Mesenchymal stem cell (in vitro differentiated cells and primary cell): ENCODE measurements at regions not wholly inside any gene's neighbourhood (a gene's known extent, or its start where the extent isn't known, plus 50 kb on each side); places are given as distances from the start of the nearest gene placed in this dataset.

Experiments used
- DNase-seq: peaks from one replicate; pipeline ENCODE4 v3.0.0-alpha.2; 2013
- H2AFZ ChIP-seq: one replicate; pipeline ENCODE4 v1.6.1; 2013; ENCODE audit warnings: low read depth, mild to moderate bottlenecking, control low read depth, inconsistent platforms, low read length, moderate library complexity
- H2AK5ac ChIP-seq: 2 replicates; pipeline ENCODE4 v1.6.1; 2013; ENCODE audit warnings: low read length, moderate library complexity, mild to moderate bottlenecking, inconsistent platforms; ENCODE audit not compliant: severe bottlenecking
- H2BK120ac ChIP-seq: one replicate; pipeline ENCODE4 v1.6.1; 2013; ENCODE audit warnings: low read depth, mild to moderate bottlenecking, inconsistent platforms, low read length, moderate library complexity
- H2BK12ac ChIP-seq, 2 experiments: one replicate each; pipeline ENCODE4 v1.6.1; 2013; ENCODE audit warnings: inconsistent platforms in 2 of 2, low read length in 2 of 2, mild to moderate bottlenecking in 2 of 2, moderate library complexity in 2 of 2, control low read depth in 1 of 2
- H2BK15ac ChIP-seq: one replicate; pipeline ENCODE4 v1.6.1; 2013; ENCODE audit warnings: mild to moderate bottlenecking, low read depth, inconsistent platforms; ENCODE audit not compliant: poor library complexity, severe bottlenecking
- H2BK5ac ChIP-seq: 2 replicates; pipeline ENCODE4 v1.6.1; 2013; ENCODE audit warnings: low read depth, mild to moderate bottlenecking, low read length, control low read depth, inconsistent platforms; ENCODE audit not compliant: poor library complexity, severe bottlenecking
- H3K14ac ChIP-seq, 2 experiments: one replicate each; pipeline ENCODE4 v1.6.1; 2013; ENCODE audit warnings: inconsistent platforms in 2 of 2, low read length in 2 of 2, control low read depth in 1 of 2, mild to moderate bottlenecking in 1 of 2, moderate library complexity in 1 of 2
- H3K18ac ChIP-seq, 2 experiments: one replicate each; pipeline ENCODE4 v1.6.1; 2013; ENCODE audit warnings: inconsistent platforms in 2 of 2, low read length in 2 of 2, control low read depth in 1 of 2, low read depth in 1 of 2, mild to moderate bottlenecking in 1 of 2
- H3K23ac ChIP-seq, 2 experiments: one replicate each; pipeline ENCODE4 v1.6.1; 2013; ENCODE audit warnings: inconsistent platforms in 2 of 2, low read length in 2 of 2, mild to moderate bottlenecking in 2 of 2, moderate library complexity in 2 of 2, control low read depth in 1 of 2
- H3K27ac ChIP-seq: 2 replicates; pipeline ENCODE4 v1.5.1; 2013; ENCODE audit warnings: mild to moderate bottlenecking, moderate library complexity, low read length, control low read depth, inconsistent platforms; ENCODE audit not compliant: poor library complexity, severe bottlenecking
- H3K27me3 ChIP-seq, 2 experiments: 2 replicates each; pipeline versions ENCODE4 v1.6.1 to v1.7.0; 2013; ENCODE audit warnings: low read length in 2 of 2, mild to moderate bottlenecking in 2 of 2, moderate library complexity in 2 of 2, control low read depth in 1 of 2, inconsistent platforms in 1 of 2; ENCODE audit not compliant: control insufficient read depth in 1 of 2, insufficient read depth in 1 of 2
- H3K36me3 ChIP-seq, 2 experiments: 2 replicates each; pipeline versions ENCODE4 v1.6.1 to v1.7.0; 2013; ENCODE audit warnings: low read length in 2 of 2, control low read depth in 1 of 2, inconsistent platforms in 1 of 2, low read depth in 1 of 2, mild to moderate bottlenecking in 1 of 2; ENCODE audit not compliant: insufficient read depth in 2 of 2, control insufficient read depth in 1 of 2
- H3K4ac ChIP-seq, 2 experiments: one replicate each; pipeline ENCODE4 v1.6.1; 2013; ENCODE audit warnings: inconsistent platforms in 2 of 2, low read length in 2 of 2, mild to moderate bottlenecking in 2 of 2, moderate library complexity in 2 of 2, control low read depth in 1 of 2, low read depth in 1 of 2
- H3K4me1 ChIP-seq: 2 replicates; pipeline ENCODE4 v1.6.1; 2013; ENCODE audit warnings: low read depth, low read length, control low read depth; ENCODE audit not compliant: control insufficient read depth, insufficient read depth
- H3K4me2 ChIP-seq: 2 replicates; pipeline ENCODE4 v1.6.1; 2013; ENCODE audit warnings: low read length, mild to moderate bottlenecking, inconsistent platforms; ENCODE audit not compliant: poor library complexity, severe bottlenecking
- H3K4me3 ChIP-seq, 2 experiments: 2 replicates each; pipeline versions ENCODE4 v1.5.1 to v1.7.0; 2013; ENCODE audit warnings: low read length in 2 of 2, mild to moderate bottlenecking in 2 of 2, control low read depth in 1 of 2, low read depth in 1 of 2; ENCODE audit not compliant: insufficient read depth in 1 of 2
- H3K79me1 ChIP-seq: replicated peaks from 2 replicates; pipeline ENCODE4 v1.6.1; 2013; ENCODE audit warnings: mild to moderate bottlenecking, control low read depth, low read length, inconsistent platforms; ENCODE audit not compliant: poor library complexity, severe bottlenecking
- H3K9ac ChIP-seq: 2 replicates; pipeline ENCODE4 v1.7.0; 2013; ENCODE audit warnings: mild to moderate bottlenecking, low read length, moderate library complexity
- H3K9me3 ChIP-seq: 2 replicates; pipeline ENCODE4 v1.7.0; 2013; ENCODE audit warnings: mild to moderate bottlenecking, low read length; ENCODE audit not compliant: control insufficient read depth
- H4K8ac ChIP-seq: one replicate; pipeline ENCODE4 v1.6.1; 2013; ENCODE audit warnings: inconsistent platforms, mild to moderate bottlenecking, low read length, moderate library complexity
- H4K91ac ChIP-seq: one replicate; pipeline ENCODE4 v1.6.1; 2013; ENCODE audit warnings: mild to moderate bottlenecking, low read length, inconsistent platforms
- WGBS: methylation state at CpG from one replicate; pipeline ENCODE4 v1.1.7; 2013; ENCODE audit warnings: mixed read lengths; 5-methylcytosine and 5-hydroxymethylcytosine counted together

DNA sequence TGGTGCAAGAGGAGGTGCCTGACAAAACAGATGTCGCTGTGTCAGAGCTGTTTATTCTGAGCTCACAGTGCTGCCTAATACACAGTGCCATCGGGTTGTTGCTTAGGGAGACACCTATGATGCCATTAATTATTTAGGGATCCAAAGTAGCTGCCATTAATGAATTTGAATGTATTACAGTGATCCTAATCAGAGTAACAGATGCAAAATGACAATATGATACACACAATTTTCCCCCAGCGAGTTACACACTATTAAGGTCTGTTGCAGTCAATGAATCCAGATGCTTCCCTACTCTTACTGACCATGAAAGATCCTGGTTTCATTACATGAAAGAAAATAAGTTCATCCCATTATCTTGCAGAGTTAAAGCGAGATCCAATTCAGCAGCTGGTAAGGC is 91.3 kb downstream of the RWDD3 start:
- Histone ChIP-seq H4K8ac (no peak overlapping the region), H2AK5ac (no peak overlapping the region), H3K79me1 (no peaks in the 10 kb centered on the region), H3K4me2 (no peak overlapping the region), H3K18ac (no peak overlapping the region), H2AFZ (no peak overlapping the region), H3K36me3 (no peaks in the 10 kb centered on the region), H3K27ac (no peak overlapping the region), H2BK15ac (no peak overlapping the region), H3K9ac (no peak overlapping the region), H3K27me3 (peaks cover 0 to 6% of the 10 kb centered on the region in 2 experiments), H2BK12ac (no peak overlapping the region), H3K9me3 (no peaks in the 10 kb centered on the region), H3K4me1 (no peaks in the 10 kb centered on the region), H3K4ac (no peak overlapping the region), H4K91ac (no peak overlapping the region), H3K23ac (no peak overlapping the region), H3K4me3 (no peak overlapping the region), H2BK120ac (no peak overlapping the region), H2BK5ac (no peak overlapping the region), H3K14ac (no peak overlapping the region)
- WGBS, result 89% methylated on average over 3 of the region's 4 CpGs
- no peak for DNase-seq

DNA sequence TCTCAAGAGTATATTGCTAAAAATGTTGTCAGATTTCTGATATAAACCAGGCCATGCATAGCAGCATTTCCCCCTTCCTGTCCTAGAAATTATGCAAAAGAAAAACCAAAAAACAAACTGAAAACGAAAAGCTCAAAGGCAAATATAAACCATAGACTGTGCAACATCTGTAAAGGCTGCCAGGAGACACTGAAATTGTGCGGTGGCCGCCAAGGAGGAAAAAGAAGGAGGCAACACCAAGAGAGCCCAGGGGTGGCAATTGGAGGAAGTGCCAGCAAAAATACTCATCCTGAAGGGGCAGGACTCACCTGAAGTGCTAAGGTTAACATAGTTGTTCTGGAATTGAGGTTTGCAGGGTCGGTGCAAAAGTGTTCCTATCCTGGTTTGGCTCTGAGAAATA is 92.0 kb downstream of the RWDD3 start:
- Histone ChIP-seq H3K4me3 (no peak overlapping the region), H3K79me1 (no peaks in the 10 kb centered on the region), H2BK12ac (no peak overlapping the region), H2BK15ac (no peak overlapping the region), H3K4me2 (no peak overlapping the region), H4K91ac (no peak overlapping the region), H3K18ac (no peak overlapping the region), H3K23ac (no peak overlapping the region), H3K27me3 (peaks cover 0 to 6% of the 10 kb centered on the region in 2 experiments), H2BK120ac (no peak overlapping the region), H3K4ac (no peak overlapping the region), H4K8ac (no peak overlapping the region), H3K27ac (no peak overlapping the region), H3K9me3 (no peaks in the 10 kb centered on the region), H3K9ac (no peak overlapping the region), H2BK5ac (no peak overlapping the region), H3K36me3 (no peaks in the 10 kb centered on the region), H3K4me1 (no peaks in the 10 kb centered on the region), H2AFZ (no peak overlapping the region), H2AK5ac (no peak overlapping the region), H3K14ac (no peak overlapping the region)
- no peak for DNase-seq
- WGBS, result 71% methylated on average over 4 of the region's 4 CpGs

DNA sequence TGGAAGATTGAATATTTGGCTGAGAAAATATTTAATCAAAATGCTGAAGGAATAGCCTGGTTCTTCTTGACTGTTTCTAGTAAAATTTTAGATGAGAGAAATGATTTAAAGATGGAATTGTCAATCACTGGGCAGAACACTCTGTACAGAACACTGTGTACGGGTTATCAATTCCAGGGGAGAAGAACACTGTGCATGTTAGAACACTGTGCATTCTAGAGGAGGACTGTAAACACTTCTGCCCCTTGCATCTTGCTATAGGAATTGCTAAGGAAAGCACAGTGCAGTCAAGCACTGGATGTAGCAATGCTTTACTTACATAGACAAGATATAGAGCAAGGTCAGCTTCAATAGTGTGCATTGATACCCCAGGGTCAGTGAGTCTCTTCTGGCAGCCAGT is 98.7 kb downstream of the RWDD3 start:
- Histone ChIP-seq H3K27me3 (no peaks in the 10 kb centered on the region), H2BK12ac (no peak overlapping the region), H3K18ac (no peak overlapping the region), H3K9ac (no peak overlapping the region), H3K4me1 (no peaks in the 10 kb centered on the region), H3K14ac (no peak overlapping the region), H3K9me3 (no peaks in the 10 kb centered on the region), H4K8ac (no peak overlapping the region), H3K23ac (no peak overlapping the region), H3K4me3 (no peak overlapping the region), H2AFZ (no peak overlapping the region), H4K91ac (no peak overlapping the region), H3K4me2 (no peak overlapping the region), H3K79me1 (no peaks in the 10 kb centered on the region), H2BK5ac (no peak overlapping the region), H2BK120ac (no peak overlapping the region), H2BK15ac (no peak overlapping the region), H2AK5ac (no peak overlapping the region), H3K27ac (no peak overlapping the region), H3K4ac (no peak overlapping the region), H3K36me3 (no peaks in the 10 kb centered on the region)
- 81% methylated on average over 1 of the region's 1 CpG for WGBS
- DNase-seq, result no peak

DNA sequence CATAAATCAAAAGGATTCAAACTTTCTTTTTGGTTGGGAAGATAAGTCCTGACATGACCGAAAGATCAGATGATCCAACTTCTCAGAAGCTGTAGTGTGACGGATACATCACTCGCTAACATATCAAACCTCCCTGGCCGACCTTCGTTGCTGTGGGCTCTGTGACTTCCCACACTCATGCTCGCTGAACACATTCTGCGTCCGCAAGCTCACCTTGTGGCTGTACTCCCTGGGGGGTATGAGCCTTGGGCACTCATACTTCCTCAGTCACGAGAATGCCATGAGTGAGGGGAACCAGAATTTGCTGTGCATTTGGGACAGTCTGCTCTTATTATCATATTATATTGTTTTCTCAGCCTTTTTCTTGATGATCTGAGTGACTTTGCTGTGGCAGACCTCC is 105.4 kb downstream of the RWDD3 start:
- H3K79me1 ChIP-seq, result no peaks in the 10 kb centered on the region

More for the DNA sequence above, 105.4 kb downstream of the RWDD3 start:
- no peak overlapping the region for H3K23ac ChIP-seq
- DNase-seq, result no peak
- H3K36me3 ChIP-seq, result no peaks in the 10 kb centered on the region
- no peak overlapping the region for H3K27ac ChIP-seq
- no peak overlapping the region for H3K4me3 ChIP-seq
- H3K4me1 ChIP-seq, result no peaks in the 10 kb centered on the region
- no peaks in the 10 kb centered on the region for H3K27me3 ChIP-seq
- H2BK12ac ChIP-seq, result no peak overlapping the region
- H3K4me2 ChIP-seq, result no peak overlapping the region
- 94% methylated on average over 8 of the region's 9 CpGs for WGBS
- no peaks in the 10 kb centered on the region for H3K9me3 ChIP-seq
- H3K18ac ChIP-seq, result no peak overlapping the region
- H4K8ac ChIP-seq, result no peak overlapping the region
- H2BK15ac ChIP-seq, result no peak overlapping the region
- H3K9ac ChIP-seq, result no peak overlapping the region
- no peak overlapping the region for H2AK5ac ChIP-seq
- no peak overlapping the region for H2BK120ac ChIP-seq
- H3K14ac ChIP-seq, result no peak overlapping the region
- H3K4ac ChIP-seq, result no peak overlapping the region
- no peak overlapping the region for H2BK5ac ChIP-seq
- H2AFZ ChIP-seq, result no peak overlapping the region
- H4K91ac ChIP-seq, result no peak overlapping the region
